ENCODE measurements at regions not wholly inside any gene's neighbourhood (a gene's known extent, or its start where the extent isn't known, plus 50 kb on each side); places are given as distances from the start of the nearest gene placed in this dataset.

GRCh38 chr3:154522036-154522602, 92.1 kb upstream of the GPR149 start:
- H4K12ac ChIP-seq (ENCODE audit: low read depth, low read length), result no peak overlapping the region
- no peak overlapping the region for H3K4ac ChIP-seq (ENCODE audit: low read depth, low read length)
- no peak overlapping the region for H2BK12ac ChIP-seq (ENCODE audit: low read length)
- H2BK5ac ChIP-seq (ENCODE audit: low read depth, low read length, poor library complexity), result no peak overlapping the region
- DNase-seq, result peak; percentile 8 to 73
- H3K18ac ChIP-seq (ENCODE audit: low read length), result no peak overlapping the region
- H2BK120ac ChIP-seq (ENCODE audit: insufficient read depth, low read length, poor library complexity), result no peak overlapping the region
- no peaks in the 10 kb centered on the region for H3K4me1 ChIP-seq (ENCODE audit: control insufficient read depth in 1 of 2, insufficient read depth in 2 of 2, low read length in 2 of 2)
- H3K9me3 ChIP-seq (ENCODE audit: insufficient read depth, low read depth, low read length), result no peaks in the 10 kb centered on the region
- H3K9ac ChIP-seq (ENCODE audit: low read length), result no peak overlapping the region
- H3K4me2 ChIP-seq (ENCODE audit: low read length), result no peak overlapping the region
- H3K23ac ChIP-seq (ENCODE audit: low read length), result no peak overlapping the region
- no peak overlapping the region for H3K14ac ChIP-seq (ENCODE audit: low read length)
- no peak overlapping the region for H3K27ac ChIP-seq (ENCODE audit: low read depth, low read length)
- H4K91ac ChIP-seq (ENCODE audit: low read depth, low read length), result no peak overlapping the region
- H3K4me3 ChIP-seq (ENCODE audit: low read depth, low read length), result no peak overlapping the region
- H3K36me3 ChIP-seq (ENCODE audit: control insufficient read depth in 1 of 2, insufficient read depth in 2 of 2, low read length in 2 of 2), result no peaks in the 10 kb centered on the region
- no peak overlapping the region for H2AFZ ChIP-seq (ENCODE audit: insufficient read depth, low read length, poor library complexity)
- H3K79me1 ChIP-seq (ENCODE audit: low read length), result no peaks in the 10 kb centered on the region
- H3K79me2 ChIP-seq (ENCODE audit: control insufficient read depth, insufficient read depth, low read length, poor library complexity), result no peaks in the 10 kb centered on the region
- no peak overlapping the region for H4K8ac ChIP-seq (ENCODE audit: low read depth, low read length)
- H2AK5ac ChIP-seq (ENCODE audit: low read length), result no peak overlapping the region
- no peaks in the 10 kb centered on the region for H3K27me3 ChIP-seq (ENCODE audit: insufficient read depth, low read length)

DNA sequence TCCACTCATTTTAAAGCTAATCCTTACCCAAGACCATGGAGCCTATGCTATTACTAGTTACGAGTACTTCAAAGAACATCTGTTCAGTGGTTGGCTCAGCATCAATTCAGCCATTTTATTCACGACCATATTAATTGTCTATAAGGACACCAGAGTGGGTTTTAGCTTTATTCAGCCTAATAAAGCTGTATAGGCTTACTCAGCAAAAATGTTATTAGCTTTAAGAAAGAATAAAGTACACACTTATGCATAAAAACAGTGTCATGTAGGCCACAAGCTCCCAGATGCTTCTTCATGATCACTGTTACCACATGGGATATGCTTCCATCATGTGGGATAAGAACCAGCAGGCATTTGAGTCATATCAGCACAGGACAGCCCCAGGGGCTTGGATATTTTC, 87.4 kb upstream of the GPR149 start:
- DNase-seq, result no peak
- no peak overlapping the region for H2AFZ ChIP-seq (ENCODE audit: insufficient read depth, low read length, poor library complexity)
- no peaks in the 10 kb centered on the region for H3K27me3 ChIP-seq (ENCODE audit: insufficient read depth, low read length)
- H3K4me1 ChIP-seq (ENCODE audit: control insufficient read depth in 1 of 2, insufficient read depth in 2 of 2, low read length in 2 of 2), result no peaks in the 10 kb centered on the region
- H3K36me3 ChIP-seq (ENCODE audit: control insufficient read depth in 1 of 2, insufficient read depth in 2 of 2, low read length in 2 of 2), result no peaks in the 10 kb centered on the region
- H3K4me2 ChIP-seq (ENCODE audit: low read length), result no peak overlapping the region
- no peak overlapping the region for H4K8ac ChIP-seq (ENCODE audit: low read depth, low read length)
- no peak overlapping the region for H3K4ac ChIP-seq (ENCODE audit: low read depth, low read length)
- H3K14ac ChIP-seq (ENCODE audit: low read length), result no peak overlapping the region
- no peak overlapping the region for H2AK5ac ChIP-seq (ENCODE audit: low read length)
- no peak overlapping the region for H2BK120ac ChIP-seq (ENCODE audit: insufficient read depth, low read length, poor library complexity)
- H2BK12ac ChIP-seq (ENCODE audit: low read length), result no peak overlapping the region
- no peak overlapping the region for H3K23ac ChIP-seq (ENCODE audit: low read length)
- no peaks in the 10 kb centered on the region for H3K9me3 ChIP-seq (ENCODE audit: insufficient read depth, low read depth, low read length)
- H4K91ac ChIP-seq (ENCODE audit: low read depth, low read length), result no peak overlapping the region
- H3K18ac ChIP-seq (ENCODE audit: low read length), result no peak overlapping the region
- H3K9ac ChIP-seq (ENCODE audit: low read length), result no peak overlapping the region
- no CpG with 5 or more reads among the region's 2 CpGs for WGBS (ENCODE audit: extremely low coverage, insufficient coverage, insufficient read length)
- no peaks in the 10 kb centered on the region for H3K79me2 ChIP-seq (ENCODE audit: control insufficient read depth, insufficient read depth, low read length, poor library complexity)
- no peak overlapping the region for H3K4me3 ChIP-seq (ENCODE audit: low read depth, low read length)
- no peak overlapping the region for H3K27ac ChIP-seq (ENCODE audit: low read depth, low read length)
- H2BK5ac ChIP-seq (ENCODE audit: low read depth, low read length, poor library complexity), result no peak overlapping the region
- no peaks in the 10 kb centered on the region for H3K79me1 ChIP-seq (ENCODE audit: low read length)
- H4K12ac ChIP-seq (ENCODE audit: low read depth, low read length), result no peak overlapping the region

DNA sequence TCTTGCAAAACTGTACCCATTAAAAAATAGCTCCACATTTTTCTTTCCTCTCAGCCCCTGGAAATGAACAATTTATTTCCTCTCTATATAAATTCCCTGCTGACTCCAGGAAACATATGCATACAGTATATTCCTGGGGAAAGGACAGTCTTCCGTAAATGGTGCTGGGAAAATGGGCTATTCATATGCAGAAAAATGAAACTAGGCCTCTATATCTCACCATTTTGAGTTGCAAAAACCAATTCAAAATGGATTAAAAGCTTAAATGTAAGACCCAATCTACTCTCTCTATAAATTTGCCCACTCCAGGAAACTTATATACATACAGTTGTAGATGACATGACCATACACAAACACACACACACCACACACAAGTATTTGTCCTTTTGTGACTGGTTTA, 85.9 kb upstream of the GPR149 start:
- H3K79me1 ChIP-seq (ENCODE audit: low read length), result no peaks in the 10 kb centered on the region
- no peaks in the 10 kb centered on the region for H3K79me2 ChIP-seq (ENCODE audit: control insufficient read depth, insufficient read depth, low read length, poor library complexity)
- no peak for DNase-seq
- no CpG with 5 or more reads among the region's 1 CpG for WGBS (ENCODE audit: extremely low coverage, insufficient coverage, insufficient read length)
- H3K27ac ChIP-seq (ENCODE audit: low read depth, low read length), result no peak overlapping the region
- no peaks in the 10 kb centered on the region for H3K36me3 ChIP-seq (ENCODE audit: control insufficient read depth in 1 of 2, insufficient read depth in 2 of 2, low read length in 2 of 2)
- H3K4me3 ChIP-seq (ENCODE audit: low read depth, low read length), result no peak overlapping the region
- H2BK5ac ChIP-seq (ENCODE audit: low read depth, low read length, poor library complexity), result no peak overlapping the region
- no peak overlapping the region for H2BK120ac ChIP-seq (ENCODE audit: insufficient read depth, low read length, poor library complexity)
- no peak overlapping the region for H3K14ac ChIP-seq (ENCODE audit: low read length)
- no peak overlapping the region for H4K8ac ChIP-seq (ENCODE audit: low read depth, low read length)
- H3K18ac ChIP-seq (ENCODE audit: low read length), result no peak overlapping the region
- H4K12ac ChIP-seq (ENCODE audit: low read depth, low read length), result no peak overlapping the region
- no peak overlapping the region for H3K23ac ChIP-seq (ENCODE audit: low read length)
- no peaks in the 10 kb centered on the region for H3K27me3 ChIP-seq (ENCODE audit: insufficient read depth, low read length)
- H3K9ac ChIP-seq (ENCODE audit: low read length), result no peak overlapping the region
- H2AK5ac ChIP-seq (ENCODE audit: low read length), result no peak overlapping the region
- H3K4me1 ChIP-seq (ENCODE audit: control insufficient read depth in 1 of 2, insufficient read depth in 2 of 2, low read length in 2 of 2), result no peaks in the 10 kb centered on the region
- no peak overlapping the region for H2BK12ac ChIP-seq (ENCODE audit: low read length)
- no peak overlapping the region for H3K4ac ChIP-seq (ENCODE audit: low read depth, low read length)
- H4K91ac ChIP-seq (ENCODE audit: low read depth, low read length), result no peak overlapping the region
- no peak overlapping the region for H2AFZ ChIP-seq (ENCODE audit: insufficient read depth, low read length, poor library complexity)
- H3K4me2 ChIP-seq (ENCODE audit: low read length), result no peak overlapping the region
- H3K9me3 ChIP-seq (ENCODE audit: insufficient read depth, low read depth, low read length), result no peaks in the 10 kb centered on the region

GRCh38 chr3:154510780-154511179, 80.8 kb upstream of the GPR149 start:
- H3K4me1 ChIP-seq (ENCODE audit: control insufficient read depth in 1 of 2, insufficient read depth in 2 of 2, low read length in 2 of 2), result peaks cover 0 to under 1% of the 10 kb centered on the region in 2 experiments
- H3K23ac ChIP-seq (ENCODE audit: low read length), result no peak overlapping the region
- no CpG with 5 or more reads among the region's 2 CpGs for WGBS (ENCODE audit: extremely low coverage, insufficient coverage, insufficient read length)
- no peak overlapping the region for H3K4ac ChIP-seq (ENCODE audit: low read depth, low read length)
- no peak overlapping the region for H2AFZ ChIP-seq (ENCODE audit: insufficient read depth, low read length, poor library complexity)
- DNase-seq, result no peak
- no peak overlapping the region for H3K18ac ChIP-seq (ENCODE audit: low read length)
- no peak overlapping the region for H2BK120ac ChIP-seq (ENCODE audit: insufficient read depth, low read length, poor library complexity)
- H3K4me2 ChIP-seq (ENCODE audit: low read length), result no peak overlapping the region
- no peak overlapping the region for H2BK5ac ChIP-seq (ENCODE audit: low read depth, low read length, poor library complexity)
- no peaks in the 10 kb centered on the region for H3K79me1 ChIP-seq (ENCODE audit: low read length)
- no peak overlapping the region for H2AK5ac ChIP-seq (ENCODE audit: low read length)
- H3K4me3 ChIP-seq (ENCODE audit: low read depth, low read length), result no peak overlapping the region
- H3K79me2 ChIP-seq (ENCODE audit: control insufficient read depth, insufficient read depth, low read length, poor library complexity), result no peaks in the 10 kb centered on the region
- H3K14ac ChIP-seq (ENCODE audit: low read length), result no peak overlapping the region
- H4K91ac ChIP-seq (ENCODE audit: low read depth, low read length), result no peak overlapping the region
- H3K27ac ChIP-seq (ENCODE audit: low read depth, low read length), result peak overlapping the region; percentile 71
- no peak overlapping the region for H3K9ac ChIP-seq (ENCODE audit: low read length)
- peak overlapping the region; percentile 66 for H2BK12ac ChIP-seq (ENCODE audit: low read length)
- H3K36me3 ChIP-seq (ENCODE audit: control insufficient read depth in 1 of 2, insufficient read depth in 2 of 2, low read length in 2 of 2), result no peaks in the 10 kb centered on the region
- H4K8ac ChIP-seq (ENCODE audit: low read depth, low read length), result no peak overlapping the region
- no peak overlapping the region for H4K12ac ChIP-seq (ENCODE audit: low read depth, low read length)
- H3K9me3 ChIP-seq (ENCODE audit: insufficient read depth, low read depth, low read length), result no peaks in the 10 kb centered on the region
- no peaks in the 10 kb centered on the region for H3K27me3 ChIP-seq (ENCODE audit: insufficient read depth, low read length)
